ENCODE measurements at regions not wholly inside any gene's neighbourhood (a gene's known extent, or its start where the extent isn't known, plus 50 kb on each side); places are given as distances from the start of the nearest gene placed in this dataset.

GRCh38 chr18:47390410-47391024, 139.1 kb upstream of the SKOR2 start:
- no peaks in the 10 kb centered on the region for H3K79me2 ChIP-seq (ENCODE audit: control insufficient read depth, insufficient read depth, low read length)

DNA sequence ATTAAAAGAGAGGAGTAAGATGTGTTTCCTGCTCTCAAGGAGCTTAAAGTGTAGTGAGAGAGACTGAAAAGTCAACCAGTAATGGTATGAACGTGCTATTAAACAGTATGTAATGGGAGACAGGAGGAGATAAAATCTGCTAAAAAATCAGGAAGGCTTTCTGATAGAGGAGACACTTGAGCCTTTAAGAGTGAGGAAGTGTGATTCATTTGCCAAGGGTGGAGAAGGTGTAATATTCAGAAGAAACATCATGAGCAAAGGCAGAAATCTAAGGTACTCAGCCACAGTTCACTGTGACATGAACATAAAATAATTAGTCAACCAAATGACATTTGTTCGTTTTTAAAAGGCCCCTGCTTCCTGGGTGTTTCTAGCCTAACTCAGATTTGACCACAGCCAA, 137.8 kb upstream of the SKOR2 start:
- no CpG with 5 or more reads among the region's 2 CpGs for WGBS (ENCODE audit: extremely low coverage, insufficient coverage, low lambda C conversion rate)
- H3K36me3 ChIP-seq (ENCODE audit: control insufficient read depth, insufficient read depth, low read length): no peaks in the 10 kb centered on the region
- no peak overlapping the region for H3K27ac ChIP-seq (ENCODE audit: low read depth, low read length)
- no peak overlapping the region for H3K56ac ChIP-seq (ENCODE audit: low read length)
- no peak overlapping the region for H3K4me3 ChIP-seq (ENCODE audit: low read length)
- no peaks in the 10 kb centered on the region for H3K27me3 ChIP-seq (ENCODE audit: insufficient read depth, low read length, poor library complexity)
- H3K9ac ChIP-seq (ENCODE audit: low read length): no peak overlapping the region
- no peak overlapping the region for H2BK5ac ChIP-seq (ENCODE audit: low read length)
- H3K4me1 ChIP-seq (ENCODE audit: control insufficient read depth, low read depth, low read length): no peaks in the 10 kb centered on the region
- H2AK5ac ChIP-seq (ENCODE audit: low read length): no peak overlapping the region
- H3K4me2 ChIP-seq (ENCODE audit: low read length): no peak overlapping the region
- H3K79me2 ChIP-seq (ENCODE audit: control insufficient read depth, insufficient read depth, low read length): no peaks in the 10 kb centered on the region
- H3K4ac ChIP-seq (ENCODE audit: low read depth, low read length): no peak overlapping the region
- no peak overlapping the region for H4K5ac ChIP-seq (ENCODE audit: low read length)
- no peaks in the 10 kb centered on the region for H3K79me1 ChIP-seq (ENCODE audit: low read length)
- no peak overlapping the region for H2BK15ac ChIP-seq (replicated peaks; ENCODE audit: low read depth)
- H3K18ac ChIP-seq (ENCODE audit: low read length): no peak overlapping the region
- no peak overlapping the region for H2BK120ac ChIP-seq (ENCODE audit: low read depth, low read length)
- no peak overlapping the region for H3K23ac ChIP-seq (ENCODE audit: low read length)
- no peak for DNase-seq
- no peak overlapping the region for H4K8ac ChIP-seq (ENCODE audit: low read depth, low read length)

More at GRCh38 chr18:47390410-47391024, 139.1 kb upstream of the SKOR2 start:
- H3K23ac ChIP-seq (ENCODE audit: low read length): no peak overlapping the region
- H3K18ac ChIP-seq (ENCODE audit: low read length): no peak overlapping the region
- H2BK120ac ChIP-seq (ENCODE audit: low read depth, low read length): no peak overlapping the region
- no peak overlapping the region for H3K4ac ChIP-seq (ENCODE audit: low read depth, low read length)
- H3K27ac ChIP-seq (ENCODE audit: low read depth, low read length): no peak overlapping the region
- H3K4me2 ChIP-seq (ENCODE audit: low read length): no peak overlapping the region
- H3K4me3 ChIP-seq (ENCODE audit: low read length): no peak overlapping the region
- no peaks in the 10 kb centered on the region for H3K4me1 ChIP-seq (ENCODE audit: control insufficient read depth, low read depth, low read length)
- H3K9ac ChIP-seq (ENCODE audit: low read length): no peak overlapping the region
- H4K8ac ChIP-seq (ENCODE audit: low read depth, low read length): no peak overlapping the region
- no CpG with 5 or more reads among the region's 3 CpGs for WGBS (ENCODE audit: extremely low coverage, insufficient coverage, low lambda C conversion rate)
- H2BK15ac ChIP-seq (replicated peaks; ENCODE audit: low read depth): no peak overlapping the region
- no peaks in the 10 kb centered on the region for H3K27me3 ChIP-seq (ENCODE audit: insufficient read depth, low read length, poor library complexity)
- H4K5ac ChIP-seq (ENCODE audit: low read length): no peak overlapping the region
- no peak overlapping the region for H3K56ac ChIP-seq (ENCODE audit: low read length)
- no peak overlapping the region for H2BK5ac ChIP-seq (ENCODE audit: low read length)
- no peaks in the 10 kb centered on the region for H3K36me3 ChIP-seq (ENCODE audit: control insufficient read depth, insufficient read depth, low read length)
- no peak for DNase-seq
- H3K79me1 ChIP-seq (ENCODE audit: low read length): no peaks in the 10 kb centered on the region
- no peak overlapping the region for H2AK5ac ChIP-seq (ENCODE audit: low read length)

DNA sequence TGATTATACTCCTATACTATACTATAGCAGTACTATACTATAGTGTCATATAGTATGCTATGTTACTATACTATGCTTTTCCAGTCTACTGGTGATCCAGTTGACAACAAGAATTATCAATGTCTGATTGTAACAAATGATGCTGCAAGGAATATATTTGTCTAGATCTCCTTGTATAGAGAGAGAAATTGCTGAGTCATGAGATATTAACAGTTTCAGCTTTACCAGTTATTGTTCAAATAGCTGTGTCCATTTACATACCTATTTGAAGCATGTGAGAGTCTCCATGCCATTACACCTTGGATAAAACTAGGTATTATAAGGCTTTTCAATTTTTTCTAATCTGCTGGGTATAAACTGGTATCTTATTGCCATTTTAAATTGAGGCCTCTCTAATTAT, 136.4 kb upstream of the SKOR2 start:
- DNase-seq: no peak
- Histone ChIP-seq H3K4me2 (ENCODE audit: low read length) (no peak overlapping the region), H3K79me2 (ENCODE audit: control insufficient read depth, insufficient read depth, low read length) (no peaks in the 10 kb centered on the region), H2AK5ac (ENCODE audit: low read length) (no peak overlapping the region), H3K4me1 (ENCODE audit: control insufficient read depth, low read depth, low read length) (no peaks in the 10 kb centered on the region), H3K9ac (ENCODE audit: low read length) (no peak overlapping the region), H3K18ac (ENCODE audit: low read length) (no peak overlapping the region), H3K27ac (ENCODE audit: low read depth, low read length) (no peak overlapping the region), H2BK5ac (ENCODE audit: low read length) (no peak overlapping the region), H3K27me3 (ENCODE audit: insufficient read depth, low read length, poor library complexity) (no peaks in the 10 kb centered on the region), H3K79me1 (ENCODE audit: low read length) (no peaks in the 10 kb centered on the region), H3K4ac (ENCODE audit: low read depth, low read length) (no peak overlapping the region), H4K8ac (ENCODE audit: low read depth, low read length) (no peak overlapping the region), H4K5ac (ENCODE audit: low read length) (no peak overlapping the region), H3K4me3 (ENCODE audit: low read length) (no peak overlapping the region), H3K23ac (ENCODE audit: low read length) (no peak overlapping the region), H3K56ac (ENCODE audit: low read length) (no peak overlapping the region), H3K36me3 (ENCODE audit: control insufficient read depth, insufficient read depth, low read length) (no peaks in the 10 kb centered on the region), H2BK120ac (ENCODE audit: low read depth, low read length) (no peak overlapping the region), H2BK15ac (replicated peaks; ENCODE audit: low read depth) (no peak overlapping the region)

DNA sequence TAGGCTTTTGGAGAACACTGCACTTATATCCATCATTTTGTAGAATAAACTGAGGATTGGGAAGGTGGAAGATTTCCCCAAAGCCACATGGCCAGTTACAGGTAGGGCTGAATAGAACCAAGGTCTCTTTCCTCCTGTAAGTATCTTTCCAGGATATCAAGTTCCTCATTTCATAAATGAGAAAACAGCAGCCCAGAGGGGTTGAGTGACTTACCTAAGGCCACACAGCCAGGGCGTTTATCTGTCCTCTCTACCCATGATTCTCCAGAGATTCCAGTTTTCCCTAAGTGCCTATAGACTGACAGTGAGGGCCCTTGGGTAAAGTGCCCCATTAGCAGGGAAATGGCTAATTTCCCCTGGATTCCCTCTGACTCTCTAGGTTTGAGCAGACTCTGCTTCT, 132.3 kb upstream of the SKOR2 start:
- Histone ChIP-seq H4K5ac (ENCODE audit: low read length) (no peak overlapping the region), H2BK120ac (ENCODE audit: low read depth, low read length) (no peak overlapping the region), H3K4me2 (ENCODE audit: low read length) (no peak overlapping the region), H3K56ac (ENCODE audit: low read length) (no peak overlapping the region), H2AK5ac (ENCODE audit: low read length) (no peak overlapping the region), H3K23ac (ENCODE audit: low read length) (no peak overlapping the region), H3K27ac (ENCODE audit: low read depth, low read length) (no peak overlapping the region), H3K4ac (ENCODE audit: low read depth, low read length) (no peak overlapping the region), H3K27me3 (ENCODE audit: insufficient read depth, low read length, poor library complexity) (no peaks in the 10 kb centered on the region), H3K18ac (ENCODE audit: low read length) (no peak overlapping the region), H2BK5ac (ENCODE audit: low read length) (no peak overlapping the region), H3K79me1 (ENCODE audit: low read length) (no peaks in the 10 kb centered on the region), H3K36me3 (ENCODE audit: control insufficient read depth, insufficient read depth, low read length) (no peaks in the 10 kb centered on the region), H3K9ac (ENCODE audit: low read length) (no peak overlapping the region), H3K4me1 (ENCODE audit: control insufficient read depth, low read depth, low read length) (no peaks in the 10 kb centered on the region), H3K4me3 (ENCODE audit: low read length) (no peak overlapping the region), H2BK15ac (replicated peaks; ENCODE audit: low read depth) (no peak overlapping the region), H4K8ac (ENCODE audit: low read depth, low read length) (no peak overlapping the region), H3K79me2 (ENCODE audit: control insufficient read depth, insufficient read depth, low read length) (no peaks in the 10 kb centered on the region)
- WGBS (ENCODE audit: extremely low coverage, insufficient coverage, low lambda C conversion rate): no CpG with 5 or more reads among the region's 1 CpG
- DNase-seq: no peak

DNA sequence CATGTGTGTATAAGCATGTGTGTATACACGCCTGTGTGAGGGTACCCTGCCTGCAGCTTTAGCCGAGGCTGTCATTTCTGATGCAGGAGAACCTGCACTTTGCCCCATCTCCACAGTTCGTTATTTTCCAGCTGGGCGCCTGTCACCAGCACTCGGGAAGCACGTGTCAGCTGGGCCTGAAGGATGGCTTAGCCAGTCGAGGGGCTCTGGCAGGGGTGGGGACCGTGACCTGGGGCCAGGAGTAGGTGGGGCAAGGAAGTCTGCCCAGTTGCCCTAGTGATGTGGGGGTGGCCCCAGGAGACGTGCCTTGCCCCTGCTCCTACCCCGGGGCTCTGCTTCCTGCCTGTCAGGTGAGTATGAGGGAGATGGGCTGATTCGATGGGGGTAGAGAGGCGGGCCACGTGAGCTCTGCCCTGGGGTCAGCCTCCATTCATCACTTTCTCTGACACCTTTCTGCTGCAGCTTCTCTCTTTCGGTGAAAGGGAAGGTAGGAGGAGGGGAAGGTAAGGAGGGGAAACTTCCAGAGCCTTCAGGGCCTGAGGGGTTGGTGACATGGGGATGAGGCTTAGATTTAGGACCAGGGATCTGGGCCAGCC, 130.6 kb upstream of the SKOR2 start:
- Histone ChIP-seq H3K27ac (ENCODE audit: low read depth, low read length) (no peak overlapping the region), H2AK5ac (ENCODE audit: low read length) (no peak overlapping the region), H3K4me1 (ENCODE audit: control insufficient read depth, low read depth, low read length) (no peaks in the 10 kb centered on the region), H3K36me3 (ENCODE audit: control insufficient read depth, insufficient read depth, low read length) (no peaks in the 10 kb centered on the region), H3K79me2 (ENCODE audit: control insufficient read depth, insufficient read depth, low read length) (no peaks in the 10 kb centered on the region), H3K79me1 (ENCODE audit: low read length) (no peaks in the 10 kb centered on the region), H3K56ac (ENCODE audit: low read length) (no peak overlapping the region), H3K9ac (ENCODE audit: low read length) (no peak overlapping the region), H3K18ac (ENCODE audit: low read length) (no peak overlapping the region), H2BK120ac (ENCODE audit: low read depth, low read length) (no peak overlapping the region), H3K4ac (ENCODE audit: low read depth, low read length) (no peak overlapping the region), H2BK15ac (replicated peaks; ENCODE audit: low read depth) (no peak overlapping the region), H2BK5ac (ENCODE audit: low read length) (no peak overlapping the region), H4K8ac (ENCODE audit: low read depth, low read length) (no peak overlapping the region), H3K4me2 (ENCODE audit: low read length) (no peak overlapping the region), H4K5ac (ENCODE audit: low read length) (no peak overlapping the region), H3K23ac (ENCODE audit: low read length) (no peak overlapping the region), H3K4me3 (ENCODE audit: low read length) (no peak overlapping the region), H3K27me3 (ENCODE audit: insufficient read depth, low read length, poor library complexity) (no peaks in the 10 kb centered on the region)
- no peak for DNase-seq
- WGBS (ENCODE audit: extremely low coverage, insufficient coverage, low lambda C conversion rate): no CpG with 5 or more reads among the region's 14 CpGs

DNA sequence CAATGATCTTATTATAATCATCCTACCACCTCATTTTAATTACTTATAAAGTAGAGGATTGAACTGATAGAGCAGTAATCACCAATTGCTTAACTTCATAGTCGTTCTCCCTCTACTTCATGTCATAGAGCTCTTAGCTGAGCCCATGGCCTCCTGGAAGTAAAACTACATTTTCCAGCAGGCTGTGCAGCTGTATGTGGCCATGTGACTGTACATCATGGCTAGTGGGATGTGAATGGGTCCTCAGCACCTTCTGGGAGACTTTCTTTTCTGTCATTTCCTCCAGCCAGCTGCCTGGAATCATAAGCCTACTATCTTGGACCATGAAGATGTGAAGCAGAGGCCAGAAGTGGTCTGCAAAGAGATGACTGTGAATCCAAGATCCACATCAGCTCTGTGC, 128.7 kb upstream of the SKOR2 start:
- H4K5ac ChIP-seq (ENCODE audit: low read length): no peak overlapping the region
- no CpG with 5 or more reads among the region's 1 CpG for WGBS (ENCODE audit: extremely low coverage, insufficient coverage, low lambda C conversion rate)
- no peak overlapping the region for H3K18ac ChIP-seq (ENCODE audit: low read length)
- H3K36me3 ChIP-seq (ENCODE audit: control insufficient read depth, insufficient read depth, low read length): no peaks in the 10 kb centered on the region
- H3K23ac ChIP-seq (ENCODE audit: low read length): no peak overlapping the region
- no peak overlapping the region for H3K56ac ChIP-seq (ENCODE audit: low read length)
- H3K4me1 ChIP-seq (ENCODE audit: control insufficient read depth, low read depth, low read length): no peaks in the 10 kb centered on the region
- no peak overlapping the region for H2BK120ac ChIP-seq (ENCODE audit: low read depth, low read length)
- H2BK5ac ChIP-seq (ENCODE audit: low read length): no peak overlapping the region
- no peak overlapping the region for H3K4ac ChIP-seq (ENCODE audit: low read depth, low read length)
- H3K27me3 ChIP-seq (ENCODE audit: insufficient read depth, low read length, poor library complexity): no peaks in the 10 kb centered on the region
- H3K79me2 ChIP-seq (ENCODE audit: control insufficient read depth, insufficient read depth, low read length): no peaks in the 10 kb centered on the region
- no peaks in the 10 kb centered on the region for H3K79me1 ChIP-seq (ENCODE audit: low read length)
- H2BK15ac ChIP-seq (replicated peaks; ENCODE audit: low read depth): no peak overlapping the region
- no peak overlapping the region for H3K4me3 ChIP-seq (ENCODE audit: low read length)
- H2AK5ac ChIP-seq (ENCODE audit: low read length): no peak overlapping the region
- H3K27ac ChIP-seq (ENCODE audit: low read depth, low read length): no peak overlapping the region
- no peak overlapping the region for H3K9ac ChIP-seq (ENCODE audit: low read length)
- H4K8ac ChIP-seq (ENCODE audit: low read depth, low read length): no peak overlapping the region
- no peak for DNase-seq
- H3K4me2 ChIP-seq (ENCODE audit: low read length): no peak overlapping the region

Data from mesendoderm (in vitro differentiated cells).